Muscle layer of duodenum (tissue), 2 donors: ENCODE measurements at regions not wholly inside any gene's neighbourhood (a gene's known extent, or its start where the extent isn't known, plus 50 kb on each side); places are given as distances from the start of the nearest gene placed in this dataset.

ENCODE experiments used
- H3K27ac ChIP-seq: one replicate; pipeline ENCODE4 v1.7.0; 2013; ENCODE audit warnings: mild to moderate bottlenecking, low read length
- H3K27me3 ChIP-seq: one replicate; pipeline ENCODE4 v1.7.0; 2013; ENCODE audit warnings: low read depth, mild to moderate bottlenecking, control low read depth, low read length
- H3K36me3 ChIP-seq, 2 donors: one replicate each; pipeline ENCODE4 v1.7.0; 2013; ENCODE audit warnings: low read length in 2 of 2, control low read depth in 1 of 2, mild to moderate bottlenecking in 1 of 2; ENCODE audit not compliant: insufficient read depth in 2 of 2, control insufficient read depth in 1 of 2
- H3K4me1 ChIP-seq, 2 donors: one replicate each; pipeline ENCODE4 v1.7.0; 2013; ENCODE audit warnings: low read length in 2 of 2, mild to moderate bottlenecking in 2 of 2, control low read depth in 1 of 2, moderate library complexity in 1 of 2; ENCODE audit not compliant: insufficient read depth in 2 of 2, control insufficient read depth in 1 of 2
- H3K4me3 ChIP-seq, 2 donors: one replicate each; pipeline ENCODE4 v1.7.0; 2013; ENCODE audit warnings: low read length in 2 of 2, low read depth in 1 of 2, mild to moderate bottlenecking in 1 of 2
- H3K9me3 ChIP-seq, 2 donors: one replicate each; pipeline ENCODE4 v1.7.0; 2013; ENCODE audit warnings: low read length in 2 of 2, control low read depth in 1 of 2, mild to moderate bottlenecking in 1 of 2; ENCODE audit not compliant: control insufficient read depth in 1 of 2
- donor health status: healthy.

- no peaks in the 10 kb centered on the region for H3K27me3 ChIP-seq
- no peaks in the 10 kb centered on the region for H3K4me1 ChIP-seq
- no peaks in the 10 kb centered on the region for H3K36me3 ChIP-seq
- no peaks in the 10 kb centered on the region for H3K9me3 ChIP-seq
- H3K27ac ChIP-seq, result no peak overlapping the region
- H3K4me3 ChIP-seq, result no peak overlapping the region
Measured at GRCh38 chr14:49463146-49463545, 123.0 kb downstream of the RPS29 start.

DNA sequence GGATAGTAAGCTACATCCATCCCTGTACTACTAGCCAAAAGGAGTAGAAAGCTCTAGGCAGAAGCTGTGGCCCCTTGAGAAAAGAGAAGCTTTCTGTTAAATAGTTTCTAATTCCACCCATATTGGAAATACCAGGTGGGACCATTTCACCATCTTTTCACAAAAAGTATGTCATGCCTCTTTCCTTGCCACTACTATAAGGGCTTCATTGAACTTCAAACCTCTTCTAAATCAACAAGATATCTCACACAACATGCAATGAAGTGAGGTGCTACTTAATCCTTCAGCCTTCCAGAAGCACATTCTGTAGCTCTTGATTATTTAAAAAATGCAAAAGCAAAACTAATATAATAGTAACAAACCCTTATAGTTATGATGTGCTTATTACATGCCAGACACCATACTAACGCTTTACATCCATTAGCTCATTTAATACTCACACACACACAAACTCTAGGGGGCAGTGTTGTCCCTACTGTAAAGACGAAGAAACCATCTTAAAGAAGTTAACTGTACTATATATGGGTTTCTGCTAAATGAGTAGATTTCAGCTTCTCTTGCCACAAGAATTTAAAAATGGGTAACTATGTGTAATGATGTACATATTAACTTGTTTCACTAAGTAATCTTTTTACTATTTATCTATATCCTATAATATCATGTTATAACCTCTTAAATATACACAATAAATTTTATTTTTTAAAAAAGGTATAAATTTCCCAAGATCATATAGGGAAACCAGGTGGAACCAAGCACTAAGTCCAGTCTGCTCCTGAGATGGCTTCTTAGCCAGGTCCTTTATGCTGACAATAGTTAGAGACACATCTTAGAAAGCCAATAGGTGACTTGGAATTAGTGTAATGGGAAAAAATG is 124.4 kb downstream of the RPS29 start:
- no peaks in the 10 kb centered on the region for H3K36me3 ChIP-seq
- no peak overlapping the region for H3K4me3 ChIP-seq
- no peaks in the 10 kb centered on the region for H3K27me3 ChIP-seq
- no peaks in the 10 kb centered on the region for H3K9me3 ChIP-seq
- H3K4me1 ChIP-seq, result no peaks in the 10 kb centered on the region
- no peak overlapping the region for H3K27ac ChIP-seq

DNA sequence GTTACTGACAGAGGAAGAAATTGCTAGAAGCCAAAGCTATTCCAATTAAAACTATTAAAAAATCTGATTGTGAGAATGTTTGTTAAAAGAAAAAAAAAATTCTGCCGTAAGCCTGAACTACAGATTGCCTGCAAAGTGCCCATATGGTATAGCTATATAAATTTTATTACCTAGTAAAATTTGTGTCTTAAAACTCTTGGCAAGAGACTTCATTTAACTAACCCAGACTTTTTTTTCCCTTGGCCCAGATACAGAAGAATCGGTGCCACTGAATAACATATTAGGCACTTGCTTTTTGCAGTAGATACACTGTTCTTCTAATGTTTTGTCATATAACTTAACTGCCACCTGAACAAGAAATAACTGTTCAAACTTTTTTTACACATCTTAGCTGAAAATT is 125.5 kb downstream of the RPS29 start:
- Histone ChIP-seq H3K27me3 (no peaks in the 10 kb centered on the region), H3K4me3 (no peak overlapping the region), H3K9me3 (no peaks in the 10 kb centered on the region)

DNA sequence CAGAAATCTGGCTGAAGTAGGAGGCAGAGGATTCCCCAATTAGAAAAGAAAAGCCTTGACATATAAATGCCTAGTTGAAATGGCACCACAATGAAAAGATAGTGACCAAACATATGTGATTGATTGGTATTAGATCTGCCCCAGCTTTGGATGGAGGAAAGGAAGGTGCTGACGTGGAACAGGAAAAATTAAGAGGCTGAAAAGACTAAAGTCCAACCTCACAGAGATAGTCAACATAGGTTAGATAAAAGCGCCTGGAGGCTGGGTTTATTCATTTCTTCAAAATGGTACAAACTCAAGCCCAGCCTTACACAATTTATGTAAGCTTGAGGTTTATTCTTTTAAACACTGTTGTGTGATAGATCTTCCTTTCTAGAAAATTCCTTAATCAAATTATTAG is 129.6 kb downstream of the RPS29 start:
- H3K36me3 ChIP-seq, result no peaks in the 10 kb centered on the region
- H3K4me3 ChIP-seq, result no peak overlapping the region
- H3K4me1 ChIP-seq, result no peaks in the 10 kb centered on the region
- H3K27me3 ChIP-seq, result no peaks in the 10 kb centered on the region
- no peaks in the 10 kb centered on the region for H3K9me3 ChIP-seq
- H3K27ac ChIP-seq, result no peak overlapping the region

More for the DNA sequence above, 125.5 kb downstream of the RPS29 start:
- H3K4me1 ChIP-seq, result no peaks in the 10 kb centered on the region
- no peaks in the 10 kb centered on the region for H3K36me3 ChIP-seq
- no peak overlapping the region for H3K27ac ChIP-seq

GRCh38 chr14:49451938-49452337 is 134.2 kb downstream of the RPS29 start:
- no peaks in the 10 kb centered on the region for H3K4me1 ChIP-seq
- peaks cover 0 to 21% of the 10 kb centered on the region in 2 donors for H3K9me3 ChIP-seq
- no peak overlapping the region for H3K27ac ChIP-seq
- no peaks in the 10 kb centered on the region for H3K27me3 ChIP-seq
- H3K4me3 ChIP-seq, result no peak overlapping the region
- no peaks in the 10 kb centered on the region for H3K36me3 ChIP-seq

DNA sequence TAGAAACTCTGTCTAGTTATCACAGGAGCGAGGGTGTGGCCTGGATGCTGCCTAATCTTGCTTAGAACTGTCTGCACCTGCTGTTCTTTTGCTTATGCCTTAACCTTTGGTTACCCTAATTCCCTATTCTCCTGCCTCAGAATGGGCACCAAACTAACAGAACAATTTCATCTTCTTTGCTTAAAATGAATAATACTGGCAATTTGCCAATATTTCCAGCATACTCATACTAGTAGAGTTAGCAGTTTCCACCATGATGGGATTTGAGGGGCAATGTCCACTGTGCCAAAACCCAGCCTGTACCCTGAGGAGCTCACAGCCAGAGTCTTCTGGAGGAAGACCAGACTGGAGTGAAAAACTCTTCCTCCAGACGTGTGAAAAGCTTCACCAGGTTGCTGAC is 136.4 kb downstream of the RPS29 start:
- H3K4me3 ChIP-seq, result no peak overlapping the region
- no peaks in the 10 kb centered on the region for H3K36me3 ChIP-seq
- no peak overlapping the region for H3K27ac ChIP-seq
- no peaks in the 10 kb centered on the region for H3K27me3 ChIP-seq
- no peaks in the 10 kb centered on the region for H3K4me1 ChIP-seq
- peaks cover 0 to 21% of the 10 kb centered on the region in 2 donors for H3K9me3 ChIP-seq

- no peaks in the 10 kb centered on the region for H3K36me3 ChIP-seq
- H3K4me1 ChIP-seq, result no peaks in the 10 kb centered on the region
- H3K27ac ChIP-seq, result no peak overlapping the region
- no peak overlapping the region for H3K4me3 ChIP-seq
- H3K9me3 ChIP-seq, result peaks cover 0 to 21% of the 10 kb centered on the region in 2 donors
- no peaks in the 10 kb centered on the region for H3K27me3 ChIP-seq
Measured at GRCh38 chr14:49447540-49448107, 138.6 kb downstream of the RPS29 start.

DNA sequence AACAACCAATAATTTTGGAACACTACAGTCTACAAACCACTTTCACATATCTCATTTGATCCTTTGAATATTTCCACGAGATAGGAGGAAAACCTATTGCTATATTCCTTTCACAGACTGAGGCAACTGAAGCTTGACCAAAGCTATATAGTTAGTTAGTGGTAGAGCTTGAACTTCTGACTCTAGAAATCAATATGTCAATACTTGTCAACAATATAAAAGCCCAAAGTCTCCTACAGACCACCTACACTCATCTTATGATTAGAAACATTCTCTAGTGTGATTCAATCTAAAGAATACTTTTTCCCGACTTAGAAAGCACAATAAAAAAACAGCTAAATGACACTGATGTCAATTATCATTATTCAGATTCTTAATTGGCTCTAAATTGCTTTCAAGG is 139.4 kb downstream of the RPS29 start:
- Histone ChIP-seq H3K4me1 (no peaks in the 10 kb centered on the region), H3K27ac (no peak overlapping the region), H3K36me3 (no peaks in the 10 kb centered on the region), H3K9me3 (peaks cover 0 to 21% of the 10 kb centered on the region in 2 donors), H3K4me3 (no peak overlapping the region), H3K27me3 (no peaks in the 10 kb centered on the region)

DNA sequence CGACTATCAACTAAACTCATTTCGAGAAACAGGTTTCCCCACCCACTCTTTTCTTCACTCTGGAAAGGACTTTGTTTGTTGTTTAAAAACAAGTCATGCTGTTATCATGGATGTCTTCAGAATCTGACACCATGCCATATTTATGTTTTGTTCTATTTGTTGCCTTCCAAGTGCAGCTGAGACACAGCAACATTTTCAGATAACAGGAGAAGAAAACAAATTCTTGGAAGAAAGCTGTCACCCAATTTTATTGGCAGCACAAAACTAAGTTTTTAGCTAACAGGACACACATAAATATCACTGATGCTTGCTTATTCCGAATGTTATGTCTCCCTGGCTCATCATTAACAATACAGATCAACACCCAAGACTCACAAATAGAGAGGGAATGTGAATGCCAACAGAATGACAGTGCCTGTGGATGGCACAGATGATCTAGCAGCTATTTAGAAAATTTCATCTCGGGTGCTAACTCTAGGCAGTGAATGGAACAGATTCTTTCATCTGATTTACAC is 147.9 kb downstream of the RPS29 start:
- Histone ChIP-seq H3K36me3 (no peaks in the 10 kb centered on the region), H3K4me3 (no peak overlapping the region), H3K27me3 (no peaks in the 10 kb centered on the region), H3K27ac (no peak overlapping the region), H3K4me1 (no peaks in the 10 kb centered on the region), H3K9me3 (peaks cover 0 to 6% of the 10 kb centered on the region in 2 donors)

GRCh38 chr14:49428076-49428475 is 158.1 kb downstream of the RPS29 start:
- H3K27ac ChIP-seq, result no peak overlapping the region
- H3K4me3 ChIP-seq, result no peak overlapping the region
- peaks cover 0 to 16% of the 10 kb centered on the region in 2 donors for H3K9me3 ChIP-seq
- no peaks in the 10 kb centered on the region for H3K4me1 ChIP-seq
- H3K36me3 ChIP-seq, result no peaks in the 10 kb centered on the region
- H3K27me3 ChIP-seq, result no peaks in the 10 kb centered on the region

DNA sequence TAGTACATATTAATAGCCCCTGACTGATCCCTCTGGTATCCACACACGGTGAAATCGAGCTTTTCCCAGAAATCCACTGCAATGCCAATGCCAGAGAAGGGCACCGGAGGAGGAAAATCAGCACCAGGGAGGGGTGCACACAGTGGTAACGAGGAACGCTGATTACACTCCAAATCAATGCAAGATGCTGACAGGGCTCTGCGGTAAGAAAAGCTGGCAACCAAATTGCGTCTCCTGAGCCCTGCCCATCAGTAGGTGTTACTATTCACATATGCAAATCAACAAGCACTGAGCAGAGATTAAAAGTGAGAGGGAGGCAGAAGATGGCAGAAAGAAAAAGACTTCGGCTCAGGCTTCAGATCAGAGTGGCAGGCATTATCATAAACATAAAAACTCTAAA is 159.1 kb downstream of the RPS29 start:
- Histone ChIP-seq H3K4me1 (no peaks in the 10 kb centered on the region), H3K4me3 (no peak overlapping the region), H3K36me3 (no peaks in the 10 kb centered on the region), H3K9me3 (peaks cover 0 to 12% of the 10 kb centered on the region in 2 donors), H3K27me3 (no peaks in the 10 kb centered on the region), H3K27ac (no peak overlapping the region)
